Neural progenitor cell (in vitro differentiated cells): ENCODE measurements at regions not wholly inside any gene's neighbourhood (a gene's known extent, or its start where the extent isn't known, plus 50 kb on each side); places are given as distances from the start of the nearest gene placed in this dataset.

Experiments
- EZH2phosphoT487 ChIP-seq: fragments of 200-600 bp; sonication (generic); IDR thresholded peaks from 2 replicates; pipeline ENCODE4 v1.6.1; 2017; ENCODE audit warnings: antibody characterized with exemption
- TF ChIP-seq, protein P1 (sequence below): fragments of 200-600 bp; sonication (generic); IDR thresholded peaks from 2 replicates; pipeline ENCODE4 v1.5.1; 2017; ENCODE audit warnings: antibody characterized with exemption, mild to moderate bottlenecking

DNA sequence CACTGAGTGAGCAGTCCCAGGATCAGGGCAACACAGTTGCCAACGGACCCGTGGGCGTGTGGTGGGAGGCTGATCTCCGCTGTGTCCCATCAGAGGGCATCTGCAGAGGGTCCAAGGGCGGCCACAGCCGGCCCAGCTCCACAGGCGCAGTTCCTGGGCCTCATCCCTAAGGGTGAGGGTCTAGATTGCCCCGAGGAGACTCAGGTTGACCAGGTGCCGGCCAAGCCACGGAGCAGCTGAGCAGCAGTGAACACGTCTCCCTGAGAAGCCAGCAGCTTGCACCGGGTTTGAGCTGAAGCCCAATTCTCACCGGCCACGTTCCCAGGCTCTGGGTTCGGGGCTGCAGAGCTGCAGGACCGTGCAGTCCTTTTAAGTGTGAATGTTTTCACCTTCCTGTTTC lies 58.8 kb upstream of the ADGRA1 start:
- TF ChIP-seq, protein P1, sequence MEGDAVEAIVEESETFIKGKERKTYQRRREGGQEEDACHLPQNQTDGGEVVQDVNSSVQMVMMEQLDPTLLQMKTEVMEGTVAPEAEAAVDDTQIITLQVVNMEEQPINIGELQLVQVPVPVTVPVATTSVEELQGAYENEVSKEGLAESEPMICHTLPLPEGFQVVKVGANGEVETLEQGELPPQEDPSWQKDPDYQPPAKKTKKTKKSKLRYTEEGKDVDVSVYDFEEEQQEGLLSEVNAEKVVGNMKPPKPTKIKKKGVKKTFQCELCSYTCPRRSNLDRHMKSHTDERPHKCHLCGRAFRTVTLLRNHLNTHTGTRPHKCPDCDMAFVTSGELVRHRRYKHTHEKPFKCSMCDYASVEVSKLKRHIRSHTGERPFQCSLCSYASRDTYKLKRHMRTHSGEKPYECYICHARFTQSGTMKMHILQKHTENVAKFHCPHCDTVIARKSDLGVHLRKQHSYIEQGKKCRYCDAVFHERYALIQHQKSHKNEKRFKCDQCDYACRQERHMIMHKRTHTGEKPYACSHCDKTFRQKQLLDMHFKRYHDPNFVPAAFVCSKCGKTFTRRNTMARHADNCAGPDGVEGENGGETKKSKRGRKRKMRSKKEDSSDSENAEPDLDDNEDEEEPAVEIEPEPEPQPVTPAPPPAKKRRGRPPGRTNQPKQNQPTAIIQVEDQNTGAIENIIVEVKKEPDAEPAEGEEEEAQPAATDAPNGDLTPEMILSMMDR, result no peak
- TF ChIP-seq EZH2phosphoT487, result no peak
